NB4 (cell line): ENCODE measurements at regions not wholly inside any gene's neighbourhood (a gene's known extent, or its start where the extent isn't known, plus 50 kb on each side); places are given as distances from the start of the nearest gene placed in this dataset.

Experiments used
- CTCF ChIP-seq: IDR thresholded peaks from one replicate; pipeline ENCODE4 v1.5.1; 2012; ENCODE audit warnings: low read depth, low read length
- MAX ChIP-seq: IDR thresholded peaks from 2 replicates; pipeline ENCODE4 v1.6.1; 2011; ENCODE audit warnings: low read depth, low read length
- MYC ChIP-seq: IDR thresholded peaks from 2 replicates; pipeline ENCODE4 v1.6.1; 2011; ENCODE audit warnings: low read depth, low read length
- POLR2A ChIP-seq: IDR thresholded peaks from 2 replicates; pipeline ENCODE4 v1.6.1; 2011; ENCODE audit warnings: mild to moderate bottlenecking; ENCODE audit not compliant: insufficient read length; ENCODE audit errors: extremely low read depth

- TF ChIP-seq CTCF (no peak), POLR2A (no peak), MAX (no peak), MYC (no peak)
Measured at GRCh38 chr20:40203032-40203431, 486.0 kb downstream of the MAFB start.
